ENCODE measurements at regions not wholly inside any gene's neighbourhood (a gene's known extent, or its start where the extent isn't known, plus 50 kb on each side); places are given as distances from the start of the nearest gene placed in this dataset.

DNA sequence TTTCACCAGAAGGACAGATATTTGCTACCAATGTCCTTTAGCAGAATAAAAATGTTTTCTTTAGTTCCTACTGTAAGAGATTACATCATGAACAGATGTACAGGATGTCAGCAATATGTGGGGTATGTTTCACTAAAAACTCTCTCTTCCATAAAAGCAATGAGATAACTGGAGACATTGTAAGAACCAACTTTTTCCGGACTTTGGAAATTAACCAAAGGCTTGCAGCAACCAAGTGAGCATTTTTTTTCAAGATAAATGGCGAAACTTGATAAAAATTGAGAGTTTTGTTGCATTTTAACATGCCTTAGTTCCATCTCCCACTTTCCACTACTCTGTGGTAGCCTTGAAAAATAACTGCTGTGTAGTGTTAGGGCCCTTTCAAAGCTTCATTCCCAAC is 429.8 kb upstream of the CDH2 start:
- H3K9me3 ChIP-seq (ENCODE audit: insufficient read depth, low read depth, low read length): no peaks in the 10 kb centered on the region
- no peaks in the 10 kb centered on the region for H3K36me3 ChIP-seq (ENCODE audit: insufficient read depth, low read length)
- H3K9ac ChIP-seq (ENCODE audit: low read depth, low read length, poor library complexity, severe bottlenecking): no peak overlapping the region
- no peaks in the 10 kb centered on the region for H3K9me2 ChIP-seq (replicated peaks; ENCODE audit: low read depth, low read length)
- no peak overlapping the region for H3K4me2 ChIP-seq (ENCODE audit: low read depth, low read length, poor library complexity, severe bottlenecking)
- H3K4me3 ChIP-seq (ENCODE audit: low read length, poor library complexity, severe bottlenecking): no peak overlapping the region
- H4K20me1 ChIP-seq (ENCODE audit: insufficient read depth, low read length, poor library complexity, severe bottlenecking): no peaks in the 10 kb centered on the region
- no peak overlapping the region for H2AFZ ChIP-seq (ENCODE audit: low read length)
- H3K27me3 ChIP-seq (ENCODE audit: insufficient read depth, low read length, poor library complexity, severe bottlenecking): no peaks in the 10 kb centered on the region
- no peaks in the 10 kb centered on the region for H3K4me1 ChIP-seq (ENCODE audit: insufficient read depth, low read length, poor library complexity, severe bottlenecking)
- no peak for TF ChIP-seq EZH2phosphoT487 (IDR thresholded peaks at IDR 0.05; ENCODE audit: borderline replicate concordance)
- TF ChIP-seq, protein P1, sequence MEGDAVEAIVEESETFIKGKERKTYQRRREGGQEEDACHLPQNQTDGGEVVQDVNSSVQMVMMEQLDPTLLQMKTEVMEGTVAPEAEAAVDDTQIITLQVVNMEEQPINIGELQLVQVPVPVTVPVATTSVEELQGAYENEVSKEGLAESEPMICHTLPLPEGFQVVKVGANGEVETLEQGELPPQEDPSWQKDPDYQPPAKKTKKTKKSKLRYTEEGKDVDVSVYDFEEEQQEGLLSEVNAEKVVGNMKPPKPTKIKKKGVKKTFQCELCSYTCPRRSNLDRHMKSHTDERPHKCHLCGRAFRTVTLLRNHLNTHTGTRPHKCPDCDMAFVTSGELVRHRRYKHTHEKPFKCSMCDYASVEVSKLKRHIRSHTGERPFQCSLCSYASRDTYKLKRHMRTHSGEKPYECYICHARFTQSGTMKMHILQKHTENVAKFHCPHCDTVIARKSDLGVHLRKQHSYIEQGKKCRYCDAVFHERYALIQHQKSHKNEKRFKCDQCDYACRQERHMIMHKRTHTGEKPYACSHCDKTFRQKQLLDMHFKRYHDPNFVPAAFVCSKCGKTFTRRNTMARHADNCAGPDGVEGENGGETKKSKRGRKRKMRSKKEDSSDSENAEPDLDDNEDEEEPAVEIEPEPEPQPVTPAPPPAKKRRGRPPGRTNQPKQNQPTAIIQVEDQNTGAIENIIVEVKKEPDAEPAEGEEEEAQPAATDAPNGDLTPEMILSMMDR (conservative IDR thresholded peaks at IDR 0.05; ENCODE audit: low read length): no peak
- no peaks in the 10 kb centered on the region for H3F3A ChIP-seq (ENCODE audit: low read depth)
- no peaks in the 10 kb centered on the region for H3K79me2 ChIP-seq (ENCODE audit: insufficient read depth, low read length)

DNA sequence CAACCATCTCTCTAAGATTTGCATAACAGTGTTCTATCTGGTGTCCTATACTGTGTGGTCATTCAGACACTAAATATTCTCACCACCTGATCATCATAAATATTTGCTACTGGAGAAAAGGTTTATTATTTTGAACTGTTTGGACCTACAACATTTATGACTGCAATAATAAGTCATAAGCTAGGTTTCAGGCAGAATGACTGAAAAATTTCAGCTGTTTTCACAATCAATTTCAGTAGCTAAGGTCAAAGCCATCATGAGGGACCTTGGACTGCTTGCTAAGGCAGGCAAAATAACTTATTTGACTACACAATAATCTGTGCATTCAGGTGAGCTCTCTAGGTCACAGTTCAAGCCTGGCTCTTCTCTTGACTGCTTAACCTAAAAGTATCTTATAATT is 425.5 kb upstream of the CDH2 start:
- H3K4me3 ChIP-seq (ENCODE audit: low read length, poor library complexity, severe bottlenecking): no peak overlapping the region
- no peak overlapping the region for H3K4me2 ChIP-seq (ENCODE audit: low read depth, low read length, poor library complexity, severe bottlenecking)
- H2AFZ ChIP-seq (ENCODE audit: low read length): no peak overlapping the region
- TF ChIP-seq EZH2phosphoT487 (IDR thresholded peaks at IDR 0.05; ENCODE audit: borderline replicate concordance): no peak
- TF ChIP-seq, protein P1 (conservative IDR thresholded peaks at IDR 0.05; ENCODE audit: low read length): no peak
- no peaks in the 10 kb centered on the region for H3K9me2 ChIP-seq (replicated peaks; ENCODE audit: low read depth, low read length)
- no peaks in the 10 kb centered on the region for H3K4me1 ChIP-seq (ENCODE audit: insufficient read depth, low read length, poor library complexity, severe bottlenecking)
- H4K20me1 ChIP-seq (ENCODE audit: insufficient read depth, low read length, poor library complexity, severe bottlenecking): no peaks in the 10 kb centered on the region
- no peaks in the 10 kb centered on the region for H3K79me2 ChIP-seq (ENCODE audit: insufficient read depth, low read length)
- no peaks in the 10 kb centered on the region for H3K36me3 ChIP-seq (ENCODE audit: insufficient read depth, low read length)
- H3K27me3 ChIP-seq (ENCODE audit: insufficient read depth, low read length, poor library complexity, severe bottlenecking): no peaks in the 10 kb centered on the region
- H3K9ac ChIP-seq (ENCODE audit: low read depth, low read length, poor library complexity, severe bottlenecking): no peak overlapping the region
- no peaks in the 10 kb centered on the region for H3K9me3 ChIP-seq (ENCODE audit: insufficient read depth, low read depth, low read length)
- H3F3A ChIP-seq (ENCODE audit: low read depth): no peaks in the 10 kb centered on the region

DNA sequence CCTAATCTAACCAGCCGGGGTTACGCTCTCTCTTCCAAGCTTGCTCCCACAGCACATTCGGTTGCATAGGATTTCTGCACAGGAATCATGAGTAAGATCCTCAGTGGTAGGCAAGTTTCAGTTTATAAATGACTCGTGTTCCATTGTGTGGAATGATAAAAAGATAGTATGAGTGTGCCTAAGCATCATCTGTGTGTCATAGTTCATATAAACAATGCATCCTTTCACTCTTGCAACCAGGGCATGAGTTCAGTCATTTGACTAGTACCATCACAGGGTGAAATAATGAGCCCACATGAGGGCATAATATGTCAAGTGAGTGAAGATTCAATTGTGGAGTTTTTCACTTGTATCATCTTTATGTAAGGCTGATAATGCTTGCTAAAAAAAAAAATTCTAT is 417.1 kb upstream of the CDH2 start:
- H2AFZ ChIP-seq (ENCODE audit: low read length): no peak overlapping the region
- no peaks in the 10 kb centered on the region; the same call in 1 of the 2 replicates for H3K9me3 ChIP-seq (ENCODE audit: insufficient read depth, low read depth, low read length)
- no peaks in the 10 kb centered on the region for H3K27me3 ChIP-seq (ENCODE audit: insufficient read depth, low read length, poor library complexity, severe bottlenecking)
- no peaks in the 10 kb centered on the region for H3K36me3 ChIP-seq (ENCODE audit: insufficient read depth, low read length)
- TF ChIP-seq EZH2phosphoT487 (IDR thresholded peaks at IDR 0.05; ENCODE audit: borderline replicate concordance): no peak
- TF ChIP-seq, protein P1 (conservative IDR thresholded peaks at IDR 0.05; ENCODE audit: low read length): no peak
- no peaks in the 10 kb centered on the region for H3K4me1 ChIP-seq (ENCODE audit: insufficient read depth, low read length, poor library complexity, severe bottlenecking)
- H3K79me2 ChIP-seq (ENCODE audit: insufficient read depth, low read length): no peaks in the 10 kb centered on the region
- no peaks in the 10 kb centered on the region for H3F3A ChIP-seq (ENCODE audit: low read depth)
- no peaks in the 10 kb centered on the region for H3K9me2 ChIP-seq (replicated peaks; ENCODE audit: low read depth, low read length)
- H3K4me2 ChIP-seq (ENCODE audit: low read depth, low read length, poor library complexity, severe bottlenecking): no peak overlapping the region
- H4K20me1 ChIP-seq (ENCODE audit: insufficient read depth, low read length, poor library complexity, severe bottlenecking): no peaks in the 10 kb centered on the region
- H3K9ac ChIP-seq (ENCODE audit: low read depth, low read length, poor library complexity, severe bottlenecking): no peak overlapping the region
- no peak overlapping the region for H3K4me3 ChIP-seq (ENCODE audit: low read length, poor library complexity, severe bottlenecking)
